ENCODE measurements at regions not wholly inside any gene's neighbourhood (a gene's known extent, or its start where the extent isn't known, plus 50 kb on each side); places are given as distances from the start of the nearest gene placed in this dataset.

- no peak for TF ChIP-seq CTCF (IDR thresholded peaks at IDR 0.05 in 8 of 11, conservative IDR thresholded peaks at IDR 0.05 in 3 of 11)
- TF ChIP-seq POLR2AphosphoS5 (IDR thresholded peaks at IDR 0.05) = no peak
Measured at GRCh38 chrX:35590210-35590609, 207.9 kb upstream of the MAGEB16 start.
